ENCODE measurements at regions not wholly inside any gene's neighbourhood (a gene's known extent, or its start where the extent isn't known, plus 50 kb on each side); places are given as distances from the start of the nearest gene placed in this dataset.
"Not testable (repeated sequence)": the region's sequence is repeated elsewhere in the genome, so short reads cannot be mapped to it uniquely, and the experiment has no call there.

- TF ChIP-seq ZFP3 (CRISPR knock-in tag; IDR thresholded peaks at IDR 0.05); GLIS3 (CRISPR knock-in tag; IDR thresholded peaks at IDR 0.05); ZC3H10 (CRISPR knock-in tag; IDR thresholded peaks at IDR 0.05); ZNF8 (CRISPR knock-in tag; IDR thresholded peaks at IDR 0.05); TSHZ2 (CRISPR knock-in tag; IDR thresholded peaks at IDR 0.05); RARB (CRISPR knock-in tag; IDR thresholded peaks at IDR 0.05); PATZ1 (CRISPR knock-in tag; IDR thresholded peaks at IDR 0.05; ENCODE audit: borderline replicate concordance); ESRRG (CRISPR knock-in tag; IDR thresholded peaks at IDR 0.05); ZFP30 (CRISPR knock-in tag; IDR thresholded peaks at IDR 0.05); TOX (CRISPR knock-in tag; IDR thresholded peaks at IDR 0.05; ENCODE audit: borderline replicate concordance); ARNTL (CRISPR knock-in tag; IDR thresholded peaks at IDR 0.05; ENCODE audit: borderline replicate concordance, low read depth): not testable (repeated sequence)
These were observed 89.0 kb upstream of the RANBP6 start for GRCh38 chr9:6104406-6104805.
